NCI-H446 (cell line): ENCODE measurements at regions not wholly inside any gene's neighbourhood (a gene's known extent, or its start where the extent isn't known, plus 50 kb on each side); places are given as distances from the start of the nearest gene placed in this dataset.
A peak's percentile ranks its signal among the peaks of the same experiment; 100 is the strongest.
"Not testable (repeated sequence)": the region's sequence is repeated elsewhere in the genome, so short reads cannot be mapped to it uniquely, and the experiment has no call there.

Source experiments
- DNase-seq, 2 experiments: peaks; one replicate each; lab custom pipeline; 2025; lab: John Stamatoyannopoulos, UW

- DNase-seq: no peak
Measured at GRCh38 chr14:43548368-43548767, 958.7 kb downstream of the FSCB start.

- not testable (repeated sequence) for DNase-seq
Measured at GRCh38 chr14:43547596-43547995, 959.5 kb downstream of the FSCB start.

DNA sequence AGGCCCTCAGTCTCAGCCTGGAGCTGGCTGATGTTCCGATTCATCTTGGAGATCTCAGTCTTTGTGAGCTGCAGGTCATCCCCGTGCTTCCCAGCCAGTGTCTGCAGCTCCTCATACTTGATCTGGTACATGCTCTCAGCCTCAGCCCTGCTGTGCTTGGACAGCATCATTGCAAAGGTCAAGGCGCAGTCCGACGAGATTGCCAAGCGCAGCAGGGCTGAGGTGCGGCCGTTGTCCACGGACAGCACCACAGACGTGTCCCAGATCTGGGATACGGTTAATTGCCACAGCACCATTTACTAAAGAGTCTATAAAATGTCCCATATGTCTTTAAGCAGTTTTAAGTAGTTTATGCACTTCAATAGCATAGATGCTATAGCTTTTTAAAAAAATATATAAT lies 965.7 kb downstream of the FSCB start:
- no peak for DNase-seq

DNA sequence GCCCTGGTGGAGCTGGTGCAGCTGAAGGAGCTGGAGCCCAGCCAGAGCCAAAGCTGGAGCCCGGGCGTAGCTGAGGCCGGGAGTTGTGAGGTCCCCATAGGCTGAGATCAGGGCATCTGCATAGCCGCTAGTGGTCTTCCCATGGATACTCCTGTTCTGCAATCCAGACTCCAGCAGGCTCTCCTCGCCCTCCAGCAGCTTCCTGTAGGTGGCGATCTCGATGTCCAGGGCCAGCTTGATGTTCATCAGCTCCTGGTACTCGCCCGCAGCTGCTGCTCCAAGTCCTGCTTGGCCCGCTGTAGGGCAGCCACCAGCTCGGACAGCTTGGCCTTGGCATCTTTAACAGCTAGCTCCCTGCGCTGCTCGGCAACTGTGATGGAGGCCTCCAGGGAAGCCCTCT lies 966.1 kb downstream of the FSCB start:
- DNase-seq: no peak

DNA sequence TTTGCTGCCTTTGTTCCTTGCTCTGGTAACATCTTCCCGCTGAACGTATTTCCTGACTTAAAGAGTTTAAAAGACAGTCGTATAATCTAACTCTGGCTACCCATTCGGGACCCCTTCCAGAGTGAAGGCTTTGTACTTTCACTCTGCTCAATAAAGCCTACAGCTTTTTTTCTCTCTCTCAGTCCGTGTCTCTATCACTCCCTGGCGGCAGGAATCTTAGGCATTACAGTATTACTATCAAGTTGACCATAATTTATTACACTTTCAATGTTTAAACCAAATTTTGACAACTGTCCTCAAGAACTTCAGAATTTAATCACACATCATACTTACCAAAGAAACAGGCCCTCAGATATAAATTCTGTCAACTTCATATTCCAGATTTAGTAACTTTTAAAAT lies 967.9 kb downstream of the FSCB start:
- peak in 1 of 2 experiments; percentile 13 for DNase-seq

DNA sequence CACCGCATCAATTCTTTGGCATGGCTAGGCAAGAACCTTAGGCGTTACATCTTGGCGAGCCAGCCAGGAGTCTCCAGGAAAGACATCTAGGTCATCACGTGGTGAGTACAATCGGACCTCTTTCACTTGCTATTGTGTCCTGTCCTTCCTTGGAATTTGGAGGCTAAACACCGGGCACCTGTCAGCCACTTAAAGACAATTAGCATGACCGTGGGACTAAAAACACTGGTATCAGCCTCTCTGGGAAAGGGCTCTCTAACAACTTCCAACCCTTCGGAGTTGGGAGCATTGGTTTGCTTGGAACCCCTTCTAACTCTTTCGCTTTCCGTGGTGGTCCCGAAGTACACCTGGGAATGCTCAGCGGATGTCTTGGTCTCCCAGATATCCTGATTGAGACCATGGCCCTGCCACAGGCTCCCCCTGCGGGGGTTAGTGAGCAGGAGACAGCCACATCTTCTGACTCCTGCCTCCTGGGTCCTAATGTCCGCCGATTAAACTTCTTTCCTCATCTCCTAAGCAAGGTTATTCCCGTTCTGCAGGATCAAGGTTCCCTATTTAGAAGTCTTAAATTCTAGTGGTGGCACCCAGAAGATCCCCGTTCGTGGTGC lies 971.7 kb downstream of the FSCB start:
- no peak for DNase-seq

- DNase-seq: no peak
Measured at GRCh38 chr14:43532825-43533416, 974.2 kb downstream of the FSCB start.

DNA sequence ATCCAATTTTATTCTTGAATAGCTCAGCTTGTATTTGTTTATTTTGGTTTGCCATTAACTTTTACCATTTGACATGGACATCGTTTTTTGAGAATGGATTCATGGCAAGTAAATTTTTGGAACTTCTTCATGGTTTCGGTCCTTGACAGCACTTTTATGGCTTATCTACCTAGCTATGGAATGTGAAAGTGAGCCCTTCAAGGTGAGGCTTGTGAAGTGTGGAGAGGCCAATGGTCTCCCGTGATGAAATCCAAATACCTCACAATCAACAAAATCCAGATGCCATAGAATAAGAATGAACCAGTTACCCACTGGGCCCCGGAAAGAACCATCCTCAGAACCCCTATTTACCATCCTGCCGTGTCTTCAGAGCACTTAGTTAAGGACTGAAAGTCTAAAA lies 978.8 kb downstream of the FSCB start:
- DNase-seq: no peak

DNA sequence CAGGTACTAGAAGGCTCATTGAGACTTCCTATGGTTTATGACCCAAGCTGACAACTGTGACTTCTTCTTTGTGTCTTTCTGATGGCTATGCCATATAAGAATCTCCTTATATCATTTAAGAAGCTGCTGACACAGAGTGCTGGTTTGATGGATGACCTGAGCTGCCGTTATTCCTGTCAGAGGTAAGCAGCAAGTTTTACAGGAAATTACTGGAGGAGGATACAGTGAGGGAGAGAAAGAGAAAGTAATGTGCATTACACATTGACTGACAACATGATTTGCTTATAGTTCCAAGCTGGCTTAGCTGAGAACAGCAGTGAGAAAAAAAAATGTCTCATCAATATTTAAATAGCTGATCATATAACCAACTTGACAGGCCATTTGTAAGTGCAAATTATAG lies 981.4 kb downstream of the FSCB start:
- no peak for DNase-seq

DNA sequence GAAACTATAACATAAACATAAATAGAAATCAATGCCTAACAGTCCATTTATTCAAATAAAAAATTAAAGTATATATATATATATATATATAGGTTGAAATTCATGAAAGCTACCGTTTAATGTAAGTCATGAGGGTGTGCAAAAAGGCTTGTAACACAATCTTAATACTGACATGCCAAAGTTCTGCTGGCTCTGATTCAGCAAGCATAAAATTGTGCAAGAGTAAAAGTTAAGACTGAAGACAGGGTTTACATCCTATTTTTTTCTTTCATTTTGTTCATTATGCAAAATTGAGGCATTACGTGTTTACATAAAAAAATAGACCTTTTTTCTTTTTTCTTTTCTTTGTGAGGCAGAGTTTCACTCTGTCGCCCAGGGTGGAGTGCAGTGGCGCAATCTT lies 984.2 kb downstream of the FSCB start:
- DNase-seq: no peak

DNA sequence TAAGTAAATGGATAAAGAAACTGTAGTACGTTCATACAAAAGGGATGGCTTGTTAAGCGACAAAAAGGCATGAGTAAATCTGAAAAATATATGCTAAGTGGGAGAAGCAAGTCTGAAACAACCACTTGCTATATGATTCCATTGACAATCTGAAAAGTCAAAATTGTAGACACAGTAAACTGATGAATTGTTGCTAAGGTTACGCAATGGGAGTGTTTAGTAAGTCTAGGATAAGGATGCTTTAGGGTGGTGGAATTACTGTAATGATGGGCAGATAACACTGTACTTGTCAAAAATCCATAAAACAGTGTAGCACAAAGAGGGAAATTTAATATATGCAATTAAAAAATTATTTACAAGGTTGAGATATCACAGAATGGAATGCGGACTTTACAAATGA lies 984.9 kb downstream of the FSCB start:
- no peak for DNase-seq

DNA sequence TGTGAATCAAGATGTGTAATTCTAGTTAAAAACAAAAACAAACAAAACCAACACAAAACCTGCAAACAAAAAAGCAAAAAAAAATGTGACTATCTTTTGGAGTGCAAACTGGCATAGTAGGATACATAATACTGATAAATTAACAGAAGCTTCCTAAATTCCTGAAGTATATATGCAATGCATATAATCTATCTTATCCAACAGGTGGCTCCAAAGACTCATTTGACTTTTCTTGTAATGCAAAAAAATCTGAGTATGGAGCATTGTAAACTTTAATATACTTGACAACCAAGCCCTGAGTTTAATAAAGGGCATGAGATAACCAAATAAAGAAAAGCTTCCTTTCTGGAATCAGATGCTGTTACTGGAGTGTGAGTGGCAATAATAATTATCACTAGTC lies 1003.6 kb downstream of the FSCB start:
- no peak for DNase-seq

DNA sequence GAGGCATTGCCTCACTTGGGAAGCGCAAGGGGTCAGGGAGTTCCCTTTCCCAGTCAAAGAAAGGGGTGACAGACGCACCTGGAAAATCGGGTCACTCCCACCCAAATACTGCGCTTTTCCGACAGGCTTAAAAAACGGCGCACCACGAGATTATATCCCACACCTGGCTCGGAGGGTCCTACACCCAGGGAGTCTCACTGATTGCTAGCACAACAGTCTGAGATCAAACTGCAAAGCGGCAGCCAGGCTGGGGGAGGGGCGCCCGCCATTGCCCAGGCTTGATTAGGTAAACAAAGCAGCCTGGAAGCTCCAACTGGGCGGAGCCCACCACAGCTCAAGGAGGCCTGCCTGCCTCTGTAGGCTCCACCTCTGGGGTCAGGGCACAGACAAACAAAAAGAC lies 1014.7 kb downstream of the FSCB start:
- not testable (repeated sequence) for DNase-seq

- no peak for DNase-seq
Measured at GRCh38 chr14:43483415-43483814, 1023.7 kb downstream of the FSCB start.

DNA sequence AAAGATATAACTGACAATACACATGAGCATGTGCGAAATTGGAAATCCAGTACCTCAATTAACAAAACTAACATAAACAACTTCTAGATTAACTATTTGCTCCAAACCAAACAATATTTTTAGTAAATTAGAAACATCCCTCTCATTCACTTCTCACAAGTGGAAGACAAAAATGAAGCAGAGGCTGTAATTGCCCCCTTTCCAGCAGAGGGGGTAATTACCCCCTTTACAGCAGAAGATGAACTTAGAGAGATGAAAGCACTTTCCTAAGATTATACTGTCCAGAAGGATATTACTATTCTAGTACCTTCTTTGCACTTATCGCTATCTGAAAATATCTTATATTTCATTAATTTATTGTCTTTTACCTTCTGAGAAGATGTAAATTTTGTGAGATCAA lies 1025.2 kb downstream of the FSCB start:
- DNase-seq: no peak

DNA sequence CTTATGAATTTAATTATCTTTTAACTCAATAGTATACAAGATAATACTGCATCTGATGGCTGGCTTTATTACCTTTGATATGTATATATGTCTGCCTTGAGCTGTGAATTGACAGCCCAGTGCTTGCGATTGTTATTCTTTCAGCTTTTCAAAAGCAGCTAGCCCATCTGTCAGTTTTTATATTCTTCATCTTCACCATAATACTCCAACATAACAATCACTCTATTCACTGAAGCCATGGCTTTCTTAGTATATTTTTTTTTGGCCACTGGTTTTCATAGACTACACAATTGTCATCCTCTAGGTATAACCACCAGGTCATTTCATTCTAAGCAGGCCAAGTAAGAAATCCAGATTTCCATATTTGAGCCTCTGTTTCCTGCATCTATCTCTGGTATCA lies 1026.1 kb downstream of the FSCB start:
- no peak for DNase-seq

GRCh38 chr14:43479596-43480195 lies 1027.4 kb downstream of the FSCB start:
- no peak for DNase-seq

DNA sequence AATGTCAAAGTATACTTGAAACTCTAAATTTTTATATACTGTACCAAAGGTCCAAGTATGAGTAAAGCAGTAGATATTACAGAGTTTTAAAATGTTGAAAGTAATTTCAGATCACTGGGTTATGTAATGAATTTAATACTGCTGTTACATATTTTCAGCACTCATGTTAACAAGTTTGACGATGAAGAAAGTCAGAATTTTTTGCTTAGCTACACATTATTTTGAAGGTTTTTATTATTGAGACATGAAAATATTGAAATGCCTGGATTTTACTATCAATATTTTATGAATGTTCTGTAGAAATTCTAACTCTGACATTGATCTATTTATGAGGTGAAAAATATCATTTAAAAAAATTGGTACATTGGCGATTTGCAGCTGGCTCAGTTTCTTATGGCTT lies 1030.3 kb downstream of the FSCB start:
- DNase-seq: no peak

- no peak for DNase-seq
Measured at GRCh38 chr14:43475757-43476156, 1031.3 kb downstream of the FSCB start.

GRCh38 chr14:43471595-43471994 lies 1035.5 kb downstream of the FSCB start:
- no peak for DNase-seq

DNA sequence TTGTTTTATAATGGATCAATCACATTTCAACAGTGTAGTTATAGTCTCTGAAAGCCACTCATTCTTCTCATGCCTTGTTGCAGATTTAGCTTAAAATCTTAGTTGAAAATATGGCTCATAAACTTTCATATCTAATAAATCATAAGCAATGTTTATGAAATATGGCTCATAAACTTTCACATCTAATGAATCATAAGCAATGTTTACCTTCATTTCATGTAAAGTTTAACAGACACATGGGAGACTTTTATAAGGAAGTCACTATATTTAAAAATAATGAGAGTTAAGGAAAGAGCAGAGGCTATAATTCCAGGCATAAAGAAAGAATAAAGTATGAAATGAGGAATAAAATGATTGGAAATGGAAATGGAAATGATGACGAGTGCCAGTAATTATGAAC lies 1042.1 kb downstream of the FSCB start:
- DNase-seq: no peak

DNA sequence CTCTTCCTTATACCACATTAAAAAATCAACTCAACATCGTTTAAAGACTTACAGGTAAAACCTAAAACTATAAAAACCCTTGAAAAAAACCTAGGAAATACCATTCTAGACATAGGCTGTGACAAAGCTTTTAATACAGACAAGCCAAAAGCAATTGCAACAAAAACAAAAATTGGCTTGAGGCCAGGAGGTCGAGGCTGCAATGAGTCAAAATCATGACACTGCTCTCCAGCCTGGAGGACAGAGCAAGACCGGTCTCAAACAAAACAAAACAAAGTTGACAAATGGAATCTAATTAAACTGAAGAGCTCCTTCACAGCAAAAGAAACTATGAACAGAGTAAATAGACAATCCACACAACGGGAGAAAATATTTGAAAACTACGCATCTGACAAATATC lies 1057.8 kb downstream of the FSCB start:
- no peak for DNase-seq

DNA sequence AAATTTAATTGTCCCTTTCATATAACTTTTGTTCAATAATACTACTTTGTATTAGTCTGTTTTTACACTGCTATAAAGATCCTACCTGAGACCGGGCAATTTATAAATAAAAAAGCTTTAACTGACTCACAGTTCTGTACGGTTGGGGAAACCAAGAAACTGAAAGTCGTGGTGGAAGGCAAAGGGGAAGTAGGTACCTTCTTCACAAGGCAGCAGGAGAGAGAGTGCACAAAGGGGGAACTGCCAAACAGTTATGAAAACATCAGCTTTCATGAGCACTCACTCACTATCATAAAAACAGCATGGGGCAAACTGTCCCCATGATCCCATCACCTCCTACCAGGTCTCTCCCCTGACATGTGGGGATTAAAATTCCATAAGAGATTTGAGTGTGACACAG lies 1069.0 kb downstream of the FSCB start:
- DNase-seq: no peak

DNA sequence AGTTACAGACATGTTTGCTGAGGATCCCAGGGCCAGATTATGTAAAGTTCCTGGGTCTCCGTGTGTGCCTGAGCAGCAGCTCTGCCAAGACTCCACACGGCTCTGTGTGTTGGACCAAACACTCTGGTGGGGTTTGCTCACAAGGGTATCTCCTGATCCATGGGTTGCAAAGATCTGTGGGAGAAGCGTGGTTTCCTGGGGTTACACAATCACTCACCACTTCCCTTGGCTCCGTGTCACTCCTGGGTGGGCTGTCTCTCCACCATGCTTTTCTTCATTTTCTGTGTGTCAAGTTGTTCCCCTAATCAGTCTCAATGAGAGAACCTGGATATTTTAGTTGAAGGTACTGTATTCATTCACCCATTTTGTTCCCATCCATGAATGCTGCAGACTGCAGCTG lies 1088.8 kb downstream of the FSCB start:
- DNase-seq: no peak
